ENCODE measurements at regions not wholly inside any gene's neighbourhood (a gene's known extent, or its start where the extent isn't known, plus 50 kb on each side); places are given as distances from the start of the nearest gene placed in this dataset.

GRCh38 chr5:117880932-117881331, 1107.4 kb downstream of the DTWD2 start:
- Histone ChIP-seq H3K4me1 (ENCODE audit: control insufficient read depth, insufficient read depth, low read length) (no peaks in the 10 kb centered on the region), H3K36me3 (ENCODE audit: control insufficient read depth, insufficient read depth, low read length) (no peaks in the 10 kb centered on the region), H3K9me3 (ENCODE audit: control insufficient read depth, insufficient read depth, low read length) (no peaks in the 10 kb centered on the region), H3K9ac (ENCODE audit: low read depth, low read length) (no peak overlapping the region), H3K4me3 (ENCODE audit: low read depth, low read length) (no peak overlapping the region), H3K27me3 (ENCODE audit: control insufficient read depth, insufficient read depth, low read length) (no peaks in the 10 kb centered on the region), H3K27ac (ENCODE audit: low read depth, low read length) (no peak overlapping the region)

GRCh38 chr5:117877731-117878130, 1110.6 kb downstream of the DTWD2 start:
- Histone ChIP-seq H3K27me3 (ENCODE audit: control insufficient read depth, insufficient read depth, low read length) (no peaks in the 10 kb centered on the region), H3K9ac (ENCODE audit: low read depth, low read length) (no peak overlapping the region), H3K27ac (ENCODE audit: low read depth, low read length) (no peak overlapping the region)

GRCh38 chr5:117872798-117873368, 1115.5 kb downstream of the DTWD2 start:
- Histone ChIP-seq H3K9me3 (ENCODE audit: control insufficient read depth, insufficient read depth, low read length) (no peaks in the 10 kb centered on the region), H3K27me3 (ENCODE audit: control insufficient read depth, insufficient read depth, low read length) (no peaks in the 10 kb centered on the region), H3K4me1 (ENCODE audit: control insufficient read depth, insufficient read depth, low read length) (no peaks in the 10 kb centered on the region), H3K36me3 (ENCODE audit: control insufficient read depth, insufficient read depth, low read length) (no peaks in the 10 kb centered on the region), H3K27ac (ENCODE audit: low read depth, low read length) (no peak overlapping the region), H3K9ac (ENCODE audit: low read depth, low read length) (no peak overlapping the region), H3K4me3 (ENCODE audit: low read depth, low read length) (no peak overlapping the region)

More at GRCh38 chr5:117877731-117878130, 1110.6 kb downstream of the DTWD2 start:
- no peaks in the 10 kb centered on the region for H3K9me3 ChIP-seq (ENCODE audit: control insufficient read depth, insufficient read depth, low read length)
- H3K36me3 ChIP-seq (ENCODE audit: control insufficient read depth, insufficient read depth, low read length): no peaks in the 10 kb centered on the region
- H3K4me3 ChIP-seq (ENCODE audit: low read depth, low read length): no peak overlapping the region
- no peaks in the 10 kb centered on the region for H3K4me1 ChIP-seq (ENCODE audit: control insufficient read depth, insufficient read depth, low read length)

- Histone ChIP-seq H3K36me3 (ENCODE audit: control insufficient read depth, insufficient read depth, low read length) (no peaks in the 10 kb centered on the region), H3K9ac (ENCODE audit: low read depth, low read length) (no peak overlapping the region), H3K9me3 (ENCODE audit: control insufficient read depth, insufficient read depth, low read length) (no peaks in the 10 kb centered on the region), H3K27ac (ENCODE audit: low read depth, low read length) (no peak overlapping the region), H3K4me1 (ENCODE audit: control insufficient read depth, insufficient read depth, low read length) (no peaks in the 10 kb centered on the region), H3K4me3 (ENCODE audit: low read depth, low read length) (no peak overlapping the region), H3K27me3 (ENCODE audit: control insufficient read depth, insufficient read depth, low read length) (no peaks in the 10 kb centered on the region)
Measured at GRCh38 chr5:117869596-117869995, 1118.8 kb downstream of the DTWD2 start.

- H3K9me3 ChIP-seq (ENCODE audit: control insufficient read depth, insufficient read depth, low read length): no peaks in the 10 kb centered on the region
- H3K27me3 ChIP-seq (ENCODE audit: control insufficient read depth, insufficient read depth, low read length): no peaks in the 10 kb centered on the region
- H3K4me3 ChIP-seq (ENCODE audit: low read depth, low read length): no peak overlapping the region
- H3K27ac ChIP-seq (ENCODE audit: low read depth, low read length): no peak overlapping the region
- H3K4me1 ChIP-seq (ENCODE audit: control insufficient read depth, insufficient read depth, low read length): no peaks in the 10 kb centered on the region
- no peaks in the 10 kb centered on the region for H3K36me3 ChIP-seq (ENCODE audit: control insufficient read depth, insufficient read depth, low read length)
- H3K9ac ChIP-seq (ENCODE audit: low read depth, low read length): no peak overlapping the region
Measured at GRCh38 chr5:117863586-117864296, 1124.6 kb downstream of the DTWD2 start.

GRCh38 chr5:117860550-117860949, 1127.8 kb downstream of the DTWD2 start:
- Histone ChIP-seq H3K4me3 (ENCODE audit: low read depth, low read length) (no peak overlapping the region), H3K36me3 (ENCODE audit: control insufficient read depth, insufficient read depth, low read length) (no peaks in the 10 kb centered on the region), H3K9me3 (ENCODE audit: control insufficient read depth, insufficient read depth, low read length) (no peaks in the 10 kb centered on the region), H3K9ac (ENCODE audit: low read depth, low read length) (no peak overlapping the region), H3K27ac (ENCODE audit: low read depth, low read length) (no peak overlapping the region), H3K4me1 (ENCODE audit: control insufficient read depth, insufficient read depth, low read length) (no peaks in the 10 kb centered on the region), H3K27me3 (ENCODE audit: control insufficient read depth, insufficient read depth, low read length) (no peaks in the 10 kb centered on the region)

GRCh38 chr5:117859176-117859575, 1129.2 kb downstream of the DTWD2 start:
- no peak overlapping the region for H3K4me3 ChIP-seq (ENCODE audit: low read depth, low read length)
- no peak overlapping the region for H3K27ac ChIP-seq (ENCODE audit: low read depth, low read length)
- H3K36me3 ChIP-seq (ENCODE audit: control insufficient read depth, insufficient read depth, low read length): no peaks in the 10 kb centered on the region
- no peak overlapping the region for H3K9ac ChIP-seq (ENCODE audit: low read depth, low read length)
- no peaks in the 10 kb centered on the region for H3K9me3 ChIP-seq (ENCODE audit: control insufficient read depth, insufficient read depth, low read length)
- no peaks in the 10 kb centered on the region for H3K27me3 ChIP-seq (ENCODE audit: control insufficient read depth, insufficient read depth, low read length)
- H3K4me1 ChIP-seq (ENCODE audit: control insufficient read depth, insufficient read depth, low read length): no peaks in the 10 kb centered on the region

GRCh38 chr5:117856713-117857112, 1131.6 kb downstream of the DTWD2 start:
- no peak overlapping the region for H3K27ac ChIP-seq (ENCODE audit: low read depth, low read length)
- H3K36me3 ChIP-seq (ENCODE audit: control insufficient read depth, insufficient read depth, low read length): no peaks in the 10 kb centered on the region
- no peak overlapping the region for H3K9ac ChIP-seq (ENCODE audit: low read depth, low read length)
- H3K4me1 ChIP-seq (ENCODE audit: control insufficient read depth, insufficient read depth, low read length): no peaks in the 10 kb centered on the region
- H3K27me3 ChIP-seq (ENCODE audit: control insufficient read depth, insufficient read depth, low read length): no peaks in the 10 kb centered on the region
- no peaks in the 10 kb centered on the region for H3K9me3 ChIP-seq (ENCODE audit: control insufficient read depth, insufficient read depth, low read length)
- H3K4me3 ChIP-seq (ENCODE audit: low read depth, low read length): no peak overlapping the region

GRCh38 chr5:117837786-117838185, 1150.6 kb downstream of the DTWD2 start:
- Histone ChIP-seq H3K27ac (ENCODE audit: low read depth, low read length) (no peak overlapping the region), H3K4me1 (ENCODE audit: control insufficient read depth, insufficient read depth, low read length) (no peaks in the 10 kb centered on the region)

GRCh38 chr5:117833691-117834090, 1154.7 kb downstream of the DTWD2 start:
- Histone ChIP-seq H3K4me1 (ENCODE audit: control insufficient read depth, insufficient read depth, low read length) (peaks cover 10% of the 10 kb centered on the region; the same call in 1 of the 2 replicates), H3K36me3 (ENCODE audit: control insufficient read depth, insufficient read depth, low read length) (no peaks in the 10 kb centered on the region), H3K27me3 (ENCODE audit: control insufficient read depth, insufficient read depth, low read length) (no peaks in the 10 kb centered on the region), H3K27ac (ENCODE audit: low read depth, low read length) (no peak overlapping the region), H3K9me3 (ENCODE audit: control insufficient read depth, insufficient read depth, low read length) (no peaks in the 10 kb centered on the region), H3K9ac (ENCODE audit: low read depth, low read length) (no peak overlapping the region), H3K4me3 (ENCODE audit: low read depth, low read length) (no peak overlapping the region)

More at GRCh38 chr5:117837786-117838185, 1150.6 kb downstream of the DTWD2 start:
- no peaks in the 10 kb centered on the region for H3K36me3 ChIP-seq (ENCODE audit: control insufficient read depth, insufficient read depth, low read length)
- no peaks in the 10 kb centered on the region for H3K9me3 ChIP-seq (ENCODE audit: control insufficient read depth, insufficient read depth, low read length)
- H3K27me3 ChIP-seq (ENCODE audit: control insufficient read depth, insufficient read depth, low read length): no peaks in the 10 kb centered on the region
- H3K9ac ChIP-seq (ENCODE audit: low read depth, low read length): no peak overlapping the region
- H3K4me3 ChIP-seq (ENCODE audit: low read depth, low read length): no peak overlapping the region

- Histone ChIP-seq H3K27me3 (ENCODE audit: control insufficient read depth, insufficient read depth, low read length) (no peaks in the 10 kb centered on the region), H3K9me3 (ENCODE audit: control insufficient read depth, insufficient read depth, low read length) (no peaks in the 10 kb centered on the region), H3K4me3 (ENCODE audit: low read depth, low read length) (no peak overlapping the region), H3K9ac (ENCODE audit: low read depth, low read length) (no peak overlapping the region), H3K36me3 (ENCODE audit: control insufficient read depth, insufficient read depth, low read length) (no peaks in the 10 kb centered on the region), H3K27ac (ENCODE audit: low read depth, low read length) (no peak overlapping the region), H3K4me1 (ENCODE audit: control insufficient read depth, insufficient read depth, low read length) (peaks cover 10% of the 10 kb centered on the region; the same call in 1 of the 2 replicates)
Measured at GRCh38 chr5:117829646-117830045, 1158.7 kb downstream of the DTWD2 start.
